HG03025 (cell line): ENCODE measurements at regions not wholly inside any gene's neighbourhood (a gene's known extent, or its start where the extent isn't known, plus 50 kb on each side); places are given as distances from the start of the nearest gene placed in this dataset.
"Not testable (repeated sequence)": the region's sequence is repeated elsewhere in the genome, so short reads cannot be mapped to it uniquely, and the experiment has no call there.

Experiments used
- ATAC-seq: cut with Tn5 transposase; IDR thresholded peaks from one replicate; pipeline ENCODE4 v1.9.1; 2021; ENCODE audit warnings: mild to moderate bottlenecking, moderate library complexity; ENCODE audit not compliant: unreplicated experiment, low FRiP score

DNA sequence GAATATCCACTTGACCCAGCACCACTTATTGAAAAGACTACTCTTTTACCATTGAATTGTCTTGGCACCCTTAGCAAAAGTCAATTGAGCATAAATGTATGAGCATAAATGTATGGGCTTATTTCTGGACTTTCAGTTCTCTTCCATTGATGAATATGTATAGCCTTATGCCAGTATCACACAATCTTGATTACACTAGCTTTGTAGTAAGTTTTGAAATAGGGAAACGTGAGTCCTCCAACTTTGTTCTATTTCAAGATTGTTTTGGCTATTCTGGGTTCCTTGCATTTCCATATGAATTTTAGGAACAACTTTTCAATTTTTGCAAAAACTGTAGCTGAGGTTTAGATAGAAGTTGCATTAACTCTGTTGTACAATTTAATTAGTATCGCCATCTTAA, 601.0 kb downstream of the TLE1 start:
- no peak for ATAC-seq

DNA sequence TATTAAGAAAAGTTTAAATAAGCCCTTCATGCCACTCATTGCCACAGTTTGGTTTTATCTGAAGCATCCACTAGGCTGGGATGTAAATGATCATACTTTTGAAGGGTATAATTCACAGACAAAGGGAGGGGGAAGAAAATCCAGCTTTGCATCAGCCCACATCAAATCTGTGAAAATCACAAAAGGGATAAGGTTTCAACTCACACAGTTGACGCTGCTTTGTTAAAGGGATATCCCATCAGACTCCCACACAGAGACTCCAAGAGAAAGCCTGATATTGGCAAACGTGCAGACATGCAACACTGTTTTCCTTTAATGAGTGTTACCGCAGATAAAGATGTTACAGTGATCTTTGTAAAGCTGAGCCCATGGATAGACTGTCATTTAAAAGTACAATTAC, 602.9 kb downstream of the TLE1 start:
- no peak for ATAC-seq

GRCh38 chr9:81083854-81084512, 605.4 kb downstream of the TLE1 start:
- ATAC-seq: no peak

GRCh38 chr9:81083067-81083466, 606.3 kb downstream of the TLE1 start:
- ATAC-seq: no peak

GRCh38 chr9:81082221-81082620, 607.1 kb downstream of the TLE1 start:
- ATAC-seq: no peak

DNA sequence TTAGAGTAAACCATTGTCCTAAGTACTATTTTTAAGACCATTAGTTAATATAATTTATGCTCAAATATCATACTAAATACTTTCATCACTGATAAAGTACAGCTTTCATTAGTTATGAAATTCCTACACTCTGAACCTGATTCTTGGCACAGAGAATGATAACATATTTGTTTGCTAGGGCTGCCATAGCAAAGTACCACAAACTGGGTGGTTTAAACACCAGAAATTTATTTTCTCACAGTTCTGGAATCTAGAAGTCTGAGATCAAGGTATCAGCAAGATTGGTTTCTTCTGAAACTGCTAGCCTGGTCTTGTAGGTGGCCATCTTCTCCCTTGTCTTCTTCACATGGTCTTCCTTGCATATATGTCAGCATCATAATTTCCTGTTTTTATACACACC, 608.4 kb downstream of the TLE1 start:
- no peak for ATAC-seq

- no peak for ATAC-seq
Observed at GRCh38 chr9:81080185-81080584, 609.2 kb downstream of the TLE1 start.

GRCh38 chr9:81079055-81079454, 610.3 kb downstream of the TLE1 start:
- no peak for ATAC-seq

DNA sequence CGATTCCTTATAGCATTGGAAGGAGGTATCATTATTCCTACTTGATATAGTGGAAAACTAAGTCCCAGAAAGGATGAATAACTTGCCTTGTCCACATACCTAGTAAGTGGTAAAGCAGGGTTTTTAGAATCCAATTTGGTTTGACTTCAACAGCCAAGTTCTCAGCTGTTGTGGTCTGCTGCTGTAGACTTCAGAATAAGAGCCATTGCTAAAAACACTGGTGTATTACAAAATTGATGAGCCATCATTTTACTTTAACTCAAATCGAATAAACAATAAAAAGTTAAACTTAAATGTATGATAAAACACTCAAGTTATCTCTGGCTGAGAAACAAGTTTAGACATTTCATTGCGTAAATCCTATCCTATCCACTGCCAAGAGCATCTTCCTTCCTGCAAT, 610.8 kb downstream of the TLE1 start:
- ATAC-seq: no peak

DNA sequence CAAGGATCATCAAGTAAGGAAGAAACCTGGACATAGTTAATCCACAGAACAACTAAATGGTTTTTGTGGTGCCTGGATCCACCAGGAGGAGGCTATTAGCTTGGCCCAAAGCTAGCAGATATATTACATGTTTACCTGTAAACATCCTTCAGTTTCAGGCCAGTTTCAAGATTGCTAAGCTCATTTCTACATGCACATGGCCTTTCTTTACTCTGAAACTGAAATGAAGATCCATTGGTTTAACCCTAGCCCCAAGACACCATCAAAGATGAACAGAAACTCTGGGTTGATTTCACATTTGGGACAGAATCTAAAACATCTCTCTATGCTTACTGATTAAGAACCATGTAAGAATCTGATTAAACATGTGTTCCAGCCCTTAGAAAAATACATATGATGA, 611.8 kb downstream of the TLE1 start:
- ATAC-seq: no peak

DNA sequence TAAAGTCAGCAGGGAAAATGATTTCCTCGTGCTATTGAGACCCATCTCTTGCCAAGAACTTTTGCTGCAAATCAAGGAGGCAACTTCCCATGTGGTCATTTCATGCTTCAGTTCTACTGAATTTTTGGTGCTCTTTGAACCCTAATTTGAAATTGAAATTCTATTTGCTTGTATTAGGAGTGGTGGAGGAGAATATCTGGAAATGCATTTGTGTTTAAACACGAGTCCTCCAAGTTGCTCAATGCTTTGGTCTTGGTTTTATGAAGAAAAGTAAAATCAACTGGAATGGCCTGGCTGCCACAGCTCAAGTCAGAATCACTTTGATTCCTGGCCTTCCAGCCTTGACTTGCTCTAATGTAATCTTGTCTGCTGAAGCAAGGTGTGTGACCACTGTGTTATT, 613.2 kb downstream of the TLE1 start:
- ATAC-seq: no peak

GRCh38 chr9:81074221-81074620, 615.1 kb downstream of the TLE1 start:
- no peak for ATAC-seq

DNA sequence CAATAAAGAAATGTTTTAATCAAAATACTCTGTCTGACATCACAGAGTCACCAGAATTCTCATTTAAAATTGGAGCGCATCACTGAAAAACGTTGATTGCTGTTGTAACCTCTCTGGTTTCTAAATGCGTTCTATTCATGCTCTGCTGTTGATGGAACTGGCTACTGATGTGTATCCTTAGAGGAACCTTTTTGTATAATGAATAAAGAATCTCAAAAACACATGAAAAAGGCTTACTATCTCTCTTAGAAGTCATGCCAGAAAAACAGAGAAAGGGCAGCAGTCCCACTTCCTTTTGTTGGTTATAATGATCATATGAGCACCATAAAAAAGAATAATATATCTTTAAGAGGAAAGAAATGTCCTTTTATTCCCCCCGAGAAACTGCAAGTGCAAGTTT, 615.5 kb downstream of the TLE1 start:
- ATAC-seq: no peak

DNA sequence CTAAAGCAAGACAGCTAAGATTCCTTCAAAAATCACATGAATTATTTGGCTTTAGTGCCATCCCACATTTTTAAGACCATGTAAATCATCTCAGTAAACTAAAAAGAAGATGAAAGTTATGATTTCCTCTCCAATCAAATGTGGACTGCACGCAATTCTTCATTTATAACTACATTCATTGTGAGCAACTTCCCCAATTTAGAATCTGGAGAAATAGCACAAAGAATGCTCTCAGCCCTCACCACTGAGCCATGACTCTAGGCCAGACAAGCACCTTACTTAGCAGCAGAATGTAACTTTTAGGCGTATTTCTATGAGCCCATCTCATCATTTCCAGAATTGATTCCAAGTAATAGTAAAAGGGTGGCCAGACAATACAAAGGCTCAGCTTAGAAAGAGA, 616.6 kb downstream of the TLE1 start:
- no peak for ATAC-seq

DNA sequence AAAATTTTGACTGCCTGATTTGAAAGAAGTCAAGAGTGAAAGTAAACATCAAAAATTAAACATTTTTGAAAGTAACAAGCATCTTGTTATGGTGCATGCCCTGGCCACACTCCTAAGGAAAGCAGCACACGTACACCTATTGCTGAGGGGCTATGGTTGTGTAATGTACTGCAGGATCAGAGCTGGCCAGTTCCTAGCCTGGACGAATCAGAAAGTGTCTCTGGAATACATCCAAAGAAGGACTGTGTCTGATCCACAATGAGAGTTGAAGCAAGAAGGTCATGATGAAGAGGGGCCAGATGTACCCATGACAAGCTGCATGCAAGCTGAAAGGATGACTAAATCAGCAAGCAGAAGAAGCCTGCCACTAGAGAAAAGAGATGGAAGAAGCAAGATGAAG, 618.2 kb downstream of the TLE1 start:
- ATAC-seq: no peak

- ATAC-seq: no peak
Observed at GRCh38 chr9:81070689-81071088, 618.7 kb downstream of the TLE1 start.

DNA sequence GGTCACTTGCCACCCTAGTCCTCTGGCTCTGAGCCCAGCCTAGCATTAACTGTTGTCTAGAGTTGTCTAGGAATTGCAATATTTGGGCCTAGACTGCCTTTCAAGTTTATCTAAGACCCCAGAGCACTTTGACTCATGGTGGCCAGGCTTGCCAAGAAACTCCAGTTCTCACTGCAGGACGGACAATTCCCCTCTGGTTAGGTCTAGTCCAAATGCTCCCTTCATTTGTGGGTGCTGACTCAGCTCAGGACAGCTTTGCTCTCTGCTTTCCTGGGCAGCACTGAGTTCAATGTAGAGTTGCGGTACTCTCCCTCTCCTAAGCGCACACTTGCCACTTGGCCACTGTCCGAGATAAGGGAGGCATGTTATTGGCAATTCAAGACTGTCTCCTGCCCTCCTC, 619.4 kb downstream of the TLE1 start:
- ATAC-seq: no peak

DNA sequence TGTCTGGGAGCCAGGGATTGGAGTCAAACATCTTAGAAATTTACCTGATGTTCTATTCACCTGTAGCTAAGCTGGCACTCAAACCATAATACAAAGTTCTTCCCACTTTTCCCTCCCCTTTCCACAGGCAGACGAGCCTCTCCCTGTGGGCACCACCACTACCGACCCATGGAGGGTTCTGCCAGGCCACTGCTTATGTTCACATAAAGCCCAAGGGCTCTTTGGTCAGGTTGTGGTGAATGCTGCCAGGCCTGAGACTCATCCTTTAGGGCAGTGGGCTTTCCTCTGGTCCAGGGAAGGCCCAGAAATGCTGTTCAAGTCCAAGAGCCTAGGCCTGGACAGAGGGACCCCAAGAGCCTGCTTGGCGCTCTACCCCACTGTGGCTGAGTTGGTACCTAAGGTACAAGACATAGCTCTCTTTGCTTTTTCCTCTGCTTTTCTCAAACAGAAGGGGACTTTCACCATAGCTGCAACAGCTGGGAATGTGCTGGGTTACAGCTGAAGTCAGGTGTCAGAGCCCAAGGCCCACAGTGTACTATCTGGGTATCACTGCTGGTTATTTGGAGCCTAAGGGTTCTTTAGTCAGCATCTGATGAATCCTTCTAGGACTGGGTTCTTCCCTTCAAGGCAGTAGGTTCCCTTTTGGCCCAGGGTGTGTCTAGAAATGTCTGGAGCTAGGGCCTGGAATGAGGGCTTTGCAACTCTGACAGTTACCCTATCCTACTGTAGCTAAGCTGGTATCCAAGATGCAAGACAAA, 620.1 kb downstream of the TLE1 start:
- no peak for ATAC-seq

- not testable (repeated sequence) for ATAC-seq
Observed at GRCh38 chr9:81062995-81063394, 626.4 kb downstream of the TLE1 start.

- ATAC-seq: no peak
Observed at GRCh38 chr9:81058782-81059181, 630.6 kb downstream of the TLE1 start.

DNA sequence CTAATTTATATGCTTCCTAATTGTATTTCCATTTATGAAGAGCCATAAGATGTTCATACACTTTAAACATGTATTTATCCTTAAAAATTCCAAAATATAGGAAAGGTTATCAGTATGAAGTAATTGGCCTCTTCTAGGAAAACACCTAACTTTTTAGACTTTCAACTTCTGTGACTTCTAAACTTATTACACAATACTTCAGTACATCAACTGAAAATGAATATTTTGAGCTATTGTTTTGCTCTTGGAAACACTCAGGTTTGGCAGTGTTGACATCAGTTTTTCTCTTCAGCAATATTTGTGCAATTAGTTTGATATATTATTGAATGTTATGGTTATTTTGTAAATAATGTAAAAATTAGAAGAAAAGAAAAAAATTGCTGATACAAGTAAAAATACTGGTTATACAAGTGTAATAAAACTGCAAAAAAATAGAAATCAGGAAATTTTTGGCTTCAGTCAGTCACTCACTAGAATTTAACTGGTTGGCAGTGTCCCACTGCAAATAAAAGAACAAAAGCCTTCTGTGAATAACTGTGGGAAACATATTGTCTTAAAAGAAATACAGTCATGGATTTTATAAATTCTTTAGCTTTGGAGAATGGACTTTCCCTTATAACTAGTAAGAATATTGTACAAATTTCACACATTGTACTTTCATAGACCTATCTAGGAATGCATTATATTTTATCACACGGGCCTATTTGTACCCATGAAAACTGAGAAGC, 635.9 kb downstream of the TLE1 start:
- no peak for ATAC-seq

DNA sequence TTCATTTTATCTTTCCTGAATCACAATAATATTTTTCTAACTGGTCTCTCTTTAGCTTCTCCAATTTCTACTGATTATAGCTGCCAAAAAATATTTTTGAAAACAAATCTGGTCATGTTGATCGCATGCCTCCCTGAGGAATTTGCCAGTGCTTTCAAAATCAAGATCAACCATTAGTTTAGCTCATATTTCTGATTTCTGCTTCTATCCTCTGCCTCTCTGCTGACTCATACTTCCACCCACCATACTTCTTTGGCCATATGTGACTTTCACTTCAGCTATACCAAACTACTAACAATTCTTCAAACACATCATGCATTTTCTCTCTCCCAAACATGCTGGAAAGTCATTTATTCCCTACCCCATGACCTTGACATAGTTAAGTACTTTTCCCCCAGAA, 636.5 kb downstream of the TLE1 start:
- ATAC-seq: no peak
